ENCODE measurements at regions not wholly inside any gene's neighbourhood (a gene's known extent, or its start where the extent isn't known, plus 50 kb on each side); places are given as distances from the start of the nearest gene placed in this dataset.

- 64% methylated on average over 2 of the region's 2 CpGs for WGBS (ENCODE audit: low lambda C conversion rate)
- no peak overlapping the region for H3K4me2 ChIP-seq
Measured at GRCh38 chr5:170446365-170446764, 57.2 kb upstream of the KCNMB1 start.

More at GRCh38 chr5:170446365-170446764, 57.2 kb upstream of the KCNMB1 start:
- Histone ChIP-seq H3K36me3 (replicated peaks in 1 of 2; ENCODE audit: control insufficient read depth in 1 of 2, insufficient read depth in 2 of 2, low read length in 1 of 2) (no peaks in the 10 kb centered on the region), H3K9me2 (no peaks in the 10 kb centered on the region), H3K4me1 (ENCODE audit: control insufficient read depth in 1 of 2, insufficient read depth in 2 of 2, low read depth in 1 of 2, low read length in 1 of 2) (no peaks in the 10 kb centered on the region), H3K9me3 (no peaks in the 10 kb centered on the region), H3K27me3 (ENCODE audit: insufficient read depth) (no peaks in the 10 kb centered on the region), H2AFZ (ENCODE audit: low read depth) (no peak overlapping the region), H3K79me2 (ENCODE audit: insufficient read depth) (no peaks in the 10 kb centered on the region), H3F3A (replicated peaks; ENCODE audit: insufficient read depth) (no peaks in the 10 kb centered on the region), H4K20me1 (ENCODE audit: insufficient read depth) (no peaks in the 10 kb centered on the region), H3K4me3 (ENCODE audit: low read depth in 2 of 2, low read length in 1 of 2) (no peak overlapping the region), H3K27ac (ENCODE audit: low read depth in 2 of 2, low read length in 1 of 2) (no peak overlapping the region), H3K9ac (no peak overlapping the region)
- no peak for TF ChIP-seq USF2 (IDR thresholded peaks at IDR 0.05; ENCODE audit: borderline replicate concordance, low read depth, low read length)
- no peak for TF ChIP-seq MAX (IDR thresholded peaks at IDR 0.05; ENCODE audit: low read depth)
- no peak for TF ChIP-seq YY1 (IDR thresholded peaks at IDR 0.05; ENCODE audit: low read depth)
- no peak for TF ChIP-seq SIN3A (IDR thresholded peaks at IDR 0.05; ENCODE audit: borderline replicate concordance, low read depth, low read length)
- TF ChIP-seq TCF12 (IDR thresholded peaks at IDR 0.05), result no peak
- no peak for TF ChIP-seq RXRA (IDR thresholded peaks at IDR 0.05; ENCODE audit: borderline replicate concordance, low read depth)
- TF ChIP-seq ELF1 (IDR thresholded peaks at IDR 0.05), result no peak
- no peak for TF ChIP-seq REST (IDR thresholded peaks at IDR 0.05; ENCODE audit: low read depth, low read length)
- TF ChIP-seq GABPA (IDR thresholded peaks at IDR 0.05; ENCODE audit: low read depth), result no peak
- no peak for TF ChIP-seq NRF1 (IDR thresholded peaks at IDR 0.05; ENCODE audit: low read depth, low read length)
- no peak for TF ChIP-seq TAF1 (IDR thresholded peaks at IDR 0.05; ENCODE audit: borderline replicate concordance, low read depth, low read length)
- TF ChIP-seq CTCF (IDR thresholded peaks at IDR 0.05), result no peak
- TF ChIP-seq FOSL2 (IDR thresholded peaks at IDR 0.05; ENCODE audit: borderline replicate concordance, low read depth), result no peak
- no peak for TF ChIP-seq USF1 (IDR thresholded peaks at IDR 0.05; ENCODE audit: borderline replicate concordance, low read depth)
- no peak for TF ChIP-seq SMC3 (IDR thresholded peaks at IDR 0.05; ENCODE audit: low read depth, low read length)
- TF ChIP-seq IRF3 (IDR thresholded peaks at IDR 0.05; ENCODE audit: low read depth, low read length), result no peak
- no peak for TF ChIP-seq RAD21 (IDR thresholded peaks at IDR 0.05; ENCODE audit: low read length)
- no peak for TF ChIP-seq ZBTB33 (IDR thresholded peaks at IDR 0.05; ENCODE audit: borderline replicate concordance, low read depth)
- POLR2A ChIA-PET, result no interaction called here
- no peak for DNase-seq
- CTCF ChIA-PET, result interaction anchor here (1.2 to 3.6 kb wide), 3 partner anchors 10 to 187 kb away, joined by 4 to 17 read pairs (median 4); no protein-coding TSS in a partner anchor
